ENCODE measurements at regions not wholly inside any gene's neighbourhood (a gene's known extent, or its start where the extent isn't known, plus 50 kb on each side); places are given as distances from the start of the nearest gene placed in this dataset.
A peak's percentile ranks its signal among the peaks of the same experiment; 100 is the strongest.

- H3K27ac Mint-ChIP-seq: no peak overlapping the region
- no peak overlapping the region for H3K4me3 Mint-ChIP-seq
- ChIA-PET CTCF (interaction anchor here (0.5 to 2.3 kb wide), 6 partner anchors 13 to 196 kb away, joined by 3 to 15 read pairs (median 3); no protein-coding TSS in a partner anchor), POLR2A (no interaction called here)
- peaks cover 44% of the 10 kb centered on the region for H3K4me1 Mint-ChIP-seq
- ATAC-seq: no peak
- H3K9me3 Mint-ChIP-seq: no peaks in the 10 kb centered on the region
- no peak for TF ChIP-seq RELA (CRISPR knock-in tag; IDR thresholded peaks at IDR 0.05; ENCODE audit: borderline replicate concordance)
- TF ChIP-seq TP53 (CRISPR knock-in tag; IDR thresholded peaks at IDR 0.05): no peak
- no peak for TF ChIP-seq MAX (CRISPR knock-in tag; IDR thresholded peaks at IDR 0.05)
- no peak for TF ChIP-seq OVOL2 (CRISPR knock-in tag; IDR thresholded peaks at IDR 0.05; ENCODE audit: borderline replicate concordance)
- no peak for TF ChIP-seq NR2C2 (CRISPR knock-in tag; IDR thresholded peaks at IDR 0.05)
- no peak for TF ChIP-seq CREB1 (CRISPR knock-in tag; IDR thresholded peaks at IDR 0.05)
- TF ChIP-seq, protein P1, sequence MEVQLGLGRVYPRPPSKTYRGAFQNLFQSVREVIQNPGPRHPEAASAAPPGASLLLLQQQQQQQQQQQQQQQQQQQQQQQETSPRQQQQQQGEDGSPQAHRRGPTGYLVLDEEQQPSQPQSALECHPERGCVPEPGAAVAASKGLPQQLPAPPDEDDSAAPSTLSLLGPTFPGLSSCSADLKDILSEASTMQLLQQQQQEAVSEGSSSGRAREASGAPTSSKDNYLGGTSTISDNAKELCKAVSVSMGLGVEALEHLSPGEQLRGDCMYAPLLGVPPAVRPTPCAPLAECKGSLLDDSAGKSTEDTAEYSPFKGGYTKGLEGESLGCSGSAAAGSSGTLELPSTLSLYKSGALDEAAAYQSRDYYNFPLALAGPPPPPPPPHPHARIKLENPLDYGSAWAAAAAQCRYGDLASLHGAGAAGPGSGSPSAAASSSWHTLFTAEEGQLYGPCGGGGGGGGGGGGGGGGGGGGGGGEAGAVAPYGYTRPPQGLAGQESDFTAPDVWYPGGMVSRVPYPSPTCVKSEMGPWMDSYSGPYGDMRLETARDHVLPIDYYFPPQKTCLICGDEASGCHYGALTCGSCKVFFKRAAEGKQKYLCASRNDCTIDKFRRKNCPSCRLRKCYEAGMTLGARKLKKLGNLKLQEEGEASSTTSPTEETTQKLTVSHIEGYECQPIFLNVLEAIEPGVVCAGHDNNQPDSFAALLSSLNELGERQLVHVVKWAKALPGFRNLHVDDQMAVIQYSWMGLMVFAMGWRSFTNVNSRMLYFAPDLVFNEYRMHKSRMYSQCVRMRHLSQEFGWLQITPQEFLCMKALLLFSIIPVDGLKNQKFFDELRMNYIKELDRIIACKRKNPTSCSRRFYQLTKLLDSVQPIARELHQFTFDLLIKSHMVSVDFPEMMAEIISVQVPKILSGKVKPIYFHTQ (CRISPR knock-in tag; IDR thresholded peaks at IDR 0.05): no peak
- no peaks in the 10 kb centered on the region for H3K36me3 Mint-ChIP-seq
- peaks cover 12% of the 10 kb centered on the region for H3K27me3 Mint-ChIP-seq (ENCODE audit: low read depth)
- DNase-seq (ENCODE audit: low spot score): no peak
Measured at GRCh38 chr20:22390543-22390903, 193.8 kb downstream of the FOXA2 start.

- peak; percentile 90 for ATAC-seq
- Mint-ChIP-seq H3K27ac (no peak overlapping the region), H3K27me3 (ENCODE audit: low read depth) (peaks cover 14% of the 10 kb centered on the region), H3K4me1 (peaks cover 44% of the 10 kb centered on the region), H3K4me3 (no peak overlapping the region), H3K36me3 (no peaks in the 10 kb centered on the region), H3K9me3 (no peaks in the 10 kb centered on the region)
- peak; percentile 52 for DNase-seq (ENCODE audit: low spot score)
- CTCF ChIA-PET: interaction anchor here (0.5 to 2.3 kb wide), 6 partner anchors 13 to 197 kb away, joined by 3 to 15 read pairs (median 3); no protein-coding TSS in a partner anchor
- TF ChIP-seq TP53 (CRISPR knock-in tag; IDR thresholded peaks at IDR 0.05): no peak
- peak; percentile 23; the same call in 1 of the 2 replicates for TF ChIP-seq NFE2L1 (CRISPR knock-in tag; IDR thresholded peaks at IDR 0.05)
- POLR2A ChIA-PET: no interaction called here
Measured at GRCh38 chr20:22389836-22390542, 194.4 kb downstream of the FOXA2 start.

- POLR2A ChIA-PET: no interaction called here
- H3K4me1 Mint-ChIP-seq: peaks cover 30% of the 10 kb centered on the region
- H3K9me3 Mint-ChIP-seq: no peaks in the 10 kb centered on the region
- DNase-seq (ENCODE audit: low spot score): no peak
- H3K4me3 Mint-ChIP-seq: no peak overlapping the region
- no peaks in the 10 kb centered on the region for H3K36me3 Mint-ChIP-seq
- peaks cover 12% of the 10 kb centered on the region for H3K27me3 Mint-ChIP-seq (ENCODE audit: low read depth)
- CTCF ChIA-PET: no interaction called here
- H3K27ac Mint-ChIP-seq: no peak overlapping the region
- TF ChIP-seq, protein P2, sequence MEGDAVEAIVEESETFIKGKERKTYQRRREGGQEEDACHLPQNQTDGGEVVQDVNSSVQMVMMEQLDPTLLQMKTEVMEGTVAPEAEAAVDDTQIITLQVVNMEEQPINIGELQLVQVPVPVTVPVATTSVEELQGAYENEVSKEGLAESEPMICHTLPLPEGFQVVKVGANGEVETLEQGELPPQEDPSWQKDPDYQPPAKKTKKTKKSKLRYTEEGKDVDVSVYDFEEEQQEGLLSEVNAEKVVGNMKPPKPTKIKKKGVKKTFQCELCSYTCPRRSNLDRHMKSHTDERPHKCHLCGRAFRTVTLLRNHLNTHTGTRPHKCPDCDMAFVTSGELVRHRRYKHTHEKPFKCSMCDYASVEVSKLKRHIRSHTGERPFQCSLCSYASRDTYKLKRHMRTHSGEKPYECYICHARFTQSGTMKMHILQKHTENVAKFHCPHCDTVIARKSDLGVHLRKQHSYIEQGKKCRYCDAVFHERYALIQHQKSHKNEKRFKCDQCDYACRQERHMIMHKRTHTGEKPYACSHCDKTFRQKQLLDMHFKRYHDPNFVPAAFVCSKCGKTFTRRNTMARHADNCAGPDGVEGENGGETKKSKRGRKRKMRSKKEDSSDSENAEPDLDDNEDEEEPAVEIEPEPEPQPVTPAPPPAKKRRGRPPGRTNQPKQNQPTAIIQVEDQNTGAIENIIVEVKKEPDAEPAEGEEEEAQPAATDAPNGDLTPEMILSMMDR (IDR thresholded peaks at IDR 0.05): no peak
- TF ChIP-seq E2F5 (CRISPR knock-in tag; IDR thresholded peaks at IDR 0.05): no peak
- TF ChIP-seq, protein P3, sequence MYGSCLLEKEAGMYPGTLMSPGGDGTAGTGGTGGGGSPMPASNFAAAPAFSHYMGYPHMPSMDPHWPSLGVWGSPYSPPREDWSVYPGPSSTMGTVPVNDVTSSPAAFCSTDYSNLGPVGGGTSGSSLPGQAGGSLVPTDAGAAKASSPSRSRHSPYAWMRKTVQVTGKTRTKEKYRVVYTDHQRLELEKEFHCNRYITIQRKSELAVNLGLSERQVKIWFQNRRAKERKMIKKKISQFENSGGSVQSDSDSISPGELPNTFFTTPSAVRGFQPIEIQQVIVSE (CRISPR knock-in tag; IDR thresholded peaks at IDR 0.05; ENCODE audit: borderline replicate concordance): no peak
- TF ChIP-seq, protein P4, sequence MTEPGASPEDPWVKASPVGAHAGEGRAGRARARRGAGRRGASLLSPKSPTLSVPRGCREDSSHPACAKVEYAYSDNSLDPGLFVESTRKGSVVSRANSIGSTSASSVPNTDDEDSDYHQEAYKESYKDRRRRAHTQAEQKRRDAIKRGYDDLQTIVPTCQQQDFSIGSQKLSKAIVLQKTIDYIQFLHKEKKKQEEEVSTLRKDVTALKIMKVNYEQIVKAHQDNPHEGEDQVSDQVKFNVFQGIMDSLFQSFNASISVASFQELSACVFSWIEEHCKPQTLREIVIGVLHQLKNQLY (CRISPR knock-in tag; IDR thresholded peaks at IDR 0.05): no peak
- TF ChIP-seq ETV6 (CRISPR knock-in tag; IDR thresholded peaks at IDR 0.05): no peak
- TF ChIP-seq PREB (CRISPR knock-in tag; IDR thresholded peaks at IDR 0.05; ENCODE audit: borderline replicate concordance): no peak
- TF ChIP-seq, protein P5, sequence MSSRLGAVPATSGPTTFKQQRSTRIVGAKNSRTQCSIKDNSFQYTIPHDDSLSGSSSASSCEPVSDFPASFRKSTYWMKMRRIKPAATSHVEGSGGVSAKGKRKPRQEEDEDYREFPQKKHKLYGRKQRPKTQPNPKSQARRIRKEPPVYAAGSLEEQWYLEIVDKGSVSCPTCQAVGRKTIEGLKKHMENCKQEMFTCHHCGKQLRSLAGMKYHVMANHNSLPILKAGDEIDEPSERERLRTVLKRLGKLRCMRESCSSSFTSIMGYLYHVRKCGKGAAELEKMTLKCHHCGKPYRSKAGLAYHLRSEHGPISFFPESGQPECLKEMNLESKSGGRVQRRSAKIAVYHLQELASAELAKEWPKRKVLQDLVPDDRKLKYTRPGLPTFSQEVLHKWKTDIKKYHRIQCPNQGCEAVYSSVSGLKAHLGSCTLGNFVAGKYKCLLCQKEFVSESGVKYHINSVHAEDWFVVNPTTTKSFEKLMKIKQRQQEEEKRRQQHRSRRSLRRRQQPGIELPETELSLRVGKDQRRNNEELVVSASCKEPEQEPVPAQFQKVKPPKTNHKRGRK (CRISPR knock-in tag; IDR thresholded peaks at IDR 0.05; ENCODE audit: borderline replicate concordance): no peak
- TF ChIP-seq, protein P6, sequence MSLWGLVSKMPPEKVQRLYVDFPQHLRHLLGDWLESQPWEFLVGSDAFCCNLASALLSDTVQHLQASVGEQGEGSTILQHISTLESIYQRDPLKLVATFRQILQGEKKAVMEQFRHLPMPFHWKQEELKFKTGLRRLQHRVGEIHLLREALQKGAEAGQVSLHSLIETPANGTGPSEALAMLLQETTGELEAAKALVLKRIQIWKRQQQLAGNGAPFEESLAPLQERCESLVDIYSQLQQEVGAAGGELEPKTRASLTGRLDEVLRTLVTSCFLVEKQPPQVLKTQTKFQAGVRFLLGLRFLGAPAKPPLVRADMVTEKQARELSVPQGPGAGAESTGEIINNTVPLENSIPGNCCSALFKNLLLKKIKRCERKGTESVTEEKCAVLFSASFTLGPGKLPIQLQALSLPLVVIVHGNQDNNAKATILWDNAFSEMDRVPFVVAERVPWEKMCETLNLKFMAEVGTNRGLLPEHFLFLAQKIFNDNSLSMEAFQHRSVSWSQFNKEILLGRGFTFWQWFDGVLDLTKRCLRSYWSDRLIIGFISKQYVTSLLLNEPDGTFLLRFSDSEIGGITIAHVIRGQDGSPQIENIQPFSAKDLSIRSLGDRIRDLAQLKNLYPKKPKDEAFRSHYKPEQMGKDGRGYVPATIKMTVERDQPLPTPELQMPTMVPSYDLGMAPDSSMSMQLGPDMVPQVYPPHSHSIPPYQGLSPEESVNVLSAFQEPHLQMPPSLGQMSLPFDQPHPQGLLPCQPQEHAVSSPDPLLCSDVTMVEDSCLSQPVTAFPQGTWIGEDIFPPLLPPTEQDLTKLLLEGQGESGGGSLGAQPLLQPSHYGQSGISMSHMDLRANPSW (CRISPR knock-in tag; conservative IDR thresholded peaks at IDR 0.05; ENCODE audit: low read depth): no peak
- ATAC-seq: no peak
Measured at GRCh38 chr20:22387452-22387851, 196.9 kb downstream of the FOXA2 start.
